PC-3 (cell line): ENCODE measurements at regions not wholly inside any gene's neighbourhood (a gene's known extent, or its start where the extent isn't known, plus 50 kb on each side); places are given as distances from the start of the nearest gene placed in this dataset.

Source experiments
- EZH2 ChIP-seq: fragments of 300-600 bp; sonication (generic); IDR thresholded peaks from one replicate; pipeline ENCODE4 v1.6.1; 2017; ENCODE audit warnings: antibody characterized with exemption, mild to moderate bottlenecking, low read length; ENCODE audit not compliant: unreplicated experiment
- TF ChIP-seq, protein P1 (sequence below): fragments of 300-600 bp; sonication (generic); conservative IDR thresholded peaks from 2 replicates; pipeline ENCODE4 v1.5.1; 2017; ENCODE audit warnings: antibody characterized with exemption, low read depth, mild to moderate bottlenecking, low read length

DNA sequence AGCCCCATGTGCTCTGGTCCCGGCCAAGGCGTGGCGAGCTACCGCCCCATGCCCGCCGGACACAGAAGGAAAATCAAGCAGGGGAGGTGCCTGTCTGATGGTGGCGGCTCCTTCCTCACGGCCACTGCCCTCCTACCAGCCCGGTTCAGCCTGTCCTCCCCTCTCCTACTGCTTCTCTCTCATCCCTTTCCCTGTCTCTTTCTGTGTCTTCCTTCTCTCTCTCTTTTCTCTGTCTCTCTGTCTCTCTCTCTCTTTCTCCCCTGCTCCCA lies 279.1 kb downstream of the ASMT start:
- TF ChIP-seq, protein P1, sequence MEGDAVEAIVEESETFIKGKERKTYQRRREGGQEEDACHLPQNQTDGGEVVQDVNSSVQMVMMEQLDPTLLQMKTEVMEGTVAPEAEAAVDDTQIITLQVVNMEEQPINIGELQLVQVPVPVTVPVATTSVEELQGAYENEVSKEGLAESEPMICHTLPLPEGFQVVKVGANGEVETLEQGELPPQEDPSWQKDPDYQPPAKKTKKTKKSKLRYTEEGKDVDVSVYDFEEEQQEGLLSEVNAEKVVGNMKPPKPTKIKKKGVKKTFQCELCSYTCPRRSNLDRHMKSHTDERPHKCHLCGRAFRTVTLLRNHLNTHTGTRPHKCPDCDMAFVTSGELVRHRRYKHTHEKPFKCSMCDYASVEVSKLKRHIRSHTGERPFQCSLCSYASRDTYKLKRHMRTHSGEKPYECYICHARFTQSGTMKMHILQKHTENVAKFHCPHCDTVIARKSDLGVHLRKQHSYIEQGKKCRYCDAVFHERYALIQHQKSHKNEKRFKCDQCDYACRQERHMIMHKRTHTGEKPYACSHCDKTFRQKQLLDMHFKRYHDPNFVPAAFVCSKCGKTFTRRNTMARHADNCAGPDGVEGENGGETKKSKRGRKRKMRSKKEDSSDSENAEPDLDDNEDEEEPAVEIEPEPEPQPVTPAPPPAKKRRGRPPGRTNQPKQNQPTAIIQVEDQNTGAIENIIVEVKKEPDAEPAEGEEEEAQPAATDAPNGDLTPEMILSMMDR = no peak
- TF ChIP-seq EZH2 = no peak
